IPS-15b (cell line): ENCODE measurements at regions not wholly inside any gene's neighbourhood (a gene's known extent, or its start where the extent isn't known, plus 50 kb on each side); places are given as distances from the start of the nearest gene placed in this dataset.

Source experiments
- H3K27me3 ChIP-seq: one replicate; pipeline ENCODE4 v1.6.1; 2013; ENCODE audit warnings: low read length; ENCODE audit not compliant: control insufficient read depth, insufficient read depth
- H3K36me3 ChIP-seq: one replicate; pipeline ENCODE4 v1.6.1; 2013; ENCODE audit warnings: low read length; ENCODE audit not compliant: control insufficient read depth, insufficient read depth
- H3K4me1 ChIP-seq: one replicate; pipeline ENCODE4 v1.6.1; 2013; ENCODE audit warnings: mild to moderate bottlenecking, low read length; ENCODE audit not compliant: control insufficient read depth, insufficient read depth
- H3K4me3 ChIP-seq: one replicate; pipeline ENCODE4 v1.5.1; 2013; ENCODE audit warnings: low read depth, low read length
- H3K9ac ChIP-seq: one replicate; pipeline ENCODE4 v1.6.1; 2013; ENCODE audit warnings: low read depth, mild to moderate bottlenecking, low read length
- H3K9me3 ChIP-seq: one replicate; pipeline ENCODE4 v1.6.1; 2013; ENCODE audit warnings: mild to moderate bottlenecking, low read length; ENCODE audit not compliant: control insufficient read depth, insufficient read depth

- no peaks in the 10 kb centered on the region for H3K4me1 ChIP-seq
- H3K9ac ChIP-seq, result no peak overlapping the region
- H3K36me3 ChIP-seq, result no peaks in the 10 kb centered on the region
- H3K27me3 ChIP-seq, result no peaks in the 10 kb centered on the region
- no peak overlapping the region for H3K4me3 ChIP-seq
- no peaks in the 10 kb centered on the region for H3K9me3 ChIP-seq
Measured at GRCh38 chr5:118558871-118559270, 429.5 kb downstream of the DTWD2 start.

GRCh38 chr5:118557251-118557661 is 431.1 kb downstream of the DTWD2 start:
- Histone ChIP-seq H3K4me3 (no peak overlapping the region), H3K36me3 (no peaks in the 10 kb centered on the region), H3K4me1 (no peaks in the 10 kb centered on the region), H3K9ac (no peak overlapping the region), H3K27me3 (no peaks in the 10 kb centered on the region), H3K9me3 (no peaks in the 10 kb centered on the region)

GRCh38 chr5:118556792-118557191 is 431.6 kb downstream of the DTWD2 start:
- Histone ChIP-seq H3K36me3 (no peaks in the 10 kb centered on the region), H3K9me3 (no peaks in the 10 kb centered on the region), H3K4me1 (no peaks in the 10 kb centered on the region), H3K4me3 (no peak overlapping the region), H3K27me3 (no peaks in the 10 kb centered on the region), H3K9ac (no peak overlapping the region)

- Histone ChIP-seq H3K9ac (no peak overlapping the region), H3K4me3 (no peak overlapping the region), H3K9me3 (no peaks in the 10 kb centered on the region), H3K27me3 (no peaks in the 10 kb centered on the region), H3K4me1 (no peaks in the 10 kb centered on the region), H3K36me3 (no peaks in the 10 kb centered on the region)
Measured at GRCh38 chr5:118555727-118556126, 432.6 kb downstream of the DTWD2 start.

- no peak overlapping the region for H3K4me3 ChIP-seq
- H3K27me3 ChIP-seq, result no peaks in the 10 kb centered on the region
- no peaks in the 10 kb centered on the region for H3K4me1 ChIP-seq
- H3K9ac ChIP-seq, result no peak overlapping the region
- H3K9me3 ChIP-seq, result no peaks in the 10 kb centered on the region
- H3K36me3 ChIP-seq, result no peaks in the 10 kb centered on the region
Measured at GRCh38 chr5:118554981-118555380, 433.4 kb downstream of the DTWD2 start.

GRCh38 chr5:118554241-118554640 is 434.1 kb downstream of the DTWD2 start:
- Histone ChIP-seq H3K4me3 (no peak overlapping the region), H3K9me3 (no peaks in the 10 kb centered on the region), H3K9ac (no peak overlapping the region), H3K27me3 (no peaks in the 10 kb centered on the region), H3K36me3 (no peaks in the 10 kb centered on the region), H3K4me1 (no peaks in the 10 kb centered on the region)

GRCh38 chr5:118553662-118554061 is 434.7 kb downstream of the DTWD2 start:
- no peak overlapping the region for H3K9ac ChIP-seq
- no peaks in the 10 kb centered on the region for H3K9me3 ChIP-seq
- H3K36me3 ChIP-seq, result no peaks in the 10 kb centered on the region
- no peaks in the 10 kb centered on the region for H3K4me1 ChIP-seq
- no peaks in the 10 kb centered on the region for H3K27me3 ChIP-seq
- H3K4me3 ChIP-seq, result no peak overlapping the region

- Histone ChIP-seq H3K27me3 (no peaks in the 10 kb centered on the region), H3K9me3 (no peaks in the 10 kb centered on the region), H3K36me3 (no peaks in the 10 kb centered on the region), H3K4me3 (no peak overlapping the region), H3K9ac (no peak overlapping the region), H3K4me1 (no peaks in the 10 kb centered on the region)
Measured at GRCh38 chr5:118552731-118553360, 435.5 kb downstream of the DTWD2 start.

GRCh38 chr5:118552146-118552545 is 436.2 kb downstream of the DTWD2 start:
- Histone ChIP-seq H3K9me3 (no peaks in the 10 kb centered on the region), H3K4me3 (no peak overlapping the region)

GRCh38 chr5:118551716-118552115 is 436.6 kb downstream of the DTWD2 start:
- Histone ChIP-seq H3K36me3 (no peaks in the 10 kb centered on the region), H3K9ac (no peak overlapping the region), H3K9me3 (no peaks in the 10 kb centered on the region), H3K4me1 (no peaks in the 10 kb centered on the region), H3K4me3 (no peak overlapping the region), H3K27me3 (no peaks in the 10 kb centered on the region)

More at GRCh38 chr5:118552146-118552545, 436.2 kb downstream of the DTWD2 start:
- no peaks in the 10 kb centered on the region for H3K4me1 ChIP-seq
- H3K9ac ChIP-seq, result no peak overlapping the region
- H3K36me3 ChIP-seq, result no peaks in the 10 kb centered on the region
- no peaks in the 10 kb centered on the region for H3K27me3 ChIP-seq

GRCh38 chr5:118551031-118551430 is 437.3 kb downstream of the DTWD2 start:
- Histone ChIP-seq H3K27me3 (no peaks in the 10 kb centered on the region), H3K4me1 (no peaks in the 10 kb centered on the region), H3K9me3 (no peaks in the 10 kb centered on the region), H3K36me3 (no peaks in the 10 kb centered on the region), H3K4me3 (no peak overlapping the region), H3K9ac (no peak overlapping the region)

- no peak overlapping the region for H3K4me3 ChIP-seq
- no peak overlapping the region for H3K9ac ChIP-seq
- no peaks in the 10 kb centered on the region for H3K36me3 ChIP-seq
- H3K4me1 ChIP-seq, result no peaks in the 10 kb centered on the region
- no peaks in the 10 kb centered on the region for H3K27me3 ChIP-seq
- H3K9me3 ChIP-seq, result no peaks in the 10 kb centered on the region
Measured at GRCh38 chr5:118548761-118549720, 439.3 kb downstream of the DTWD2 start.
